CD14-positive monocyte (primary cell): ENCODE measurements at regions not wholly inside any gene's neighbourhood (a gene's known extent, or its start where the extent isn't known, plus 50 kb on each side); places are given as distances from the start of the nearest gene placed in this dataset.

Experiments used
- DNase-seq, 3 donors: peaks; one replicate each; pipeline ENCODE4 v3.0.0-alpha.2; 2011 to 2022
- H2AFZ ChIP-seq: 2 replicates; pipeline ENCODE4 v1.6.0; 2012; ENCODE audit warnings: mild to moderate bottlenecking, low read depth, low read length, inconsistent platforms; ENCODE audit not compliant: insufficient read depth, poor library complexity, severe bottlenecking
- H3K27ac ChIP-seq, 2 donors: 1 replicate in 1 of 2; 2 replicates in 1 of 2; pipeline ENCODE4 v1.5.1; 2012 to 2013; ENCODE audit warnings: low read length in 2 of 2, control low read depth in 1 of 2, inconsistent platforms in 1 of 2, low read depth in 1 of 2, mild to moderate bottlenecking in 1 of 2
- H3K27me3 ChIP-seq, 2 donors: one replicate each; pipeline versions ENCODE4 v1.6.0 to v1.6.1; 2011 to 2013; ENCODE audit warnings: low read length in 2 of 2; ENCODE audit not compliant: control insufficient read depth in 2 of 2, insufficient read depth in 2 of 2
- H3K36me3 ChIP-seq, 2 donors: replicated peaks in 1 of 2; 1 replicate in 1 of 2; 2 replicates in 1 of 2; pipeline versions ENCODE4 v1.5.1 to v1.6.1; 2012 to 2013; ENCODE audit warnings: low read length in 2 of 2, control low read depth in 1 of 2, inconsistent platforms in 1 of 2, mild to moderate bottlenecking in 1 of 2; ENCODE audit not compliant: insufficient read depth in 2 of 2, control insufficient read depth in 1 of 2
- H3K4me1 ChIP-seq, 2 donors: 1 replicate in 1 of 2; 2 replicates in 1 of 2; pipeline versions ENCODE4 v1.5.1 to v1.6.1; 2012 to 2013; ENCODE audit warnings: low read length in 2 of 2, control low read depth in 1 of 2, inconsistent platforms in 1 of 2, mild to moderate bottlenecking in 1 of 2, moderate library complexity in 1 of 2; ENCODE audit not compliant: insufficient read depth in 2 of 2, control insufficient read depth in 1 of 2
- H3K4me2 ChIP-seq: replicated peaks from 2 replicates; pipeline ENCODE3; 2012; ENCODE audit warnings: low read length, moderate library complexity, mild to moderate bottlenecking; ENCODE audit not compliant: poor library complexity, severe bottlenecking; ENCODE audit errors: extremely low read depth
- H3K4me3 ChIP-seq, 3 experiments: fragments of 200-600 bp in 1 of 3; sonication (generic) in 1 of 3; replicated peaks in 1 of 3; 1 replicate in 2 of 3; 2 replicates in 1 of 3; pipeline ENCODE4 v1.5.1; 2011 to 2013; ENCODE audit warnings: low read length in 3 of 3, mild to moderate bottlenecking in 3 of 3, control low read depth in 2 of 3, low read depth in 2 of 3, inconsistent platforms in 1 of 3, moderate library complexity in 1 of 3
- H3K79me2 ChIP-seq: 2 replicates; pipeline ENCODE4 v1.6.0; 2012; ENCODE audit warnings: mild to moderate bottlenecking, control low read depth, inconsistent platforms, low read length, moderate library complexity; ENCODE audit not compliant: insufficient read depth
- H3K9ac ChIP-seq: 2 replicates; pipeline ENCODE4 v1.6.0; 2017; ENCODE audit warnings: low read length, mild to moderate bottlenecking; ENCODE audit not compliant: insufficient read depth, poor library complexity, severe bottlenecking
- H3K9me3 ChIP-seq, 2 donors: replicated peaks in 1 of 2; 1 replicate in 1 of 2; 2 replicates in 1 of 2; pipeline versions ENCODE4 v1.5.1 to v1.6.1; 2012 to 2013; ENCODE audit warnings: low read length in 2 of 2, control low read depth in 1 of 2; ENCODE audit not compliant: control insufficient read depth in 1 of 2, insufficient read depth in 1 of 2
- H4K20me1 ChIP-seq: 2 replicates; pipeline ENCODE4 v1.6.0; 2012; ENCODE audit warnings: mild to moderate bottlenecking, low read length, control low read depth, moderate library complexity; ENCODE audit not compliant: insufficient read depth
- H3K27ac Mint-ChIP-seq, 7 donors: one replicate each; pipeline ENCODE4 v1.8.0; 2020; ENCODE audit warnings: mild to moderate bottlenecking in 7 of 7, mixed read lengths in 7 of 7, moderate library complexity in 6 of 7, inconsistent platforms in 2 of 7
- H3K27me3 Mint-ChIP-seq, 3 donors: one replicate each; pipeline ENCODE4 v1.8.0; 2021 to 2022; ENCODE audit warnings: low read depth in 3 of 3, mild to moderate bottlenecking in 3 of 3, mixed read lengths in 3 of 3, moderate library complexity in 3 of 3, inconsistent platforms in 1 of 3
- H3K36me3 Mint-ChIP-seq, 2 donors: one replicate each; pipeline ENCODE4 v1.8.0; 2020; ENCODE audit warnings: mixed read lengths in 2 of 2, inconsistent platforms in 1 of 2, mild to moderate bottlenecking in 1 of 2
- H3K4me1 Mint-ChIP-seq: one replicate; pipeline ENCODE4 v1.8.0; 2020; ENCODE audit warnings: mild to moderate bottlenecking, mixed read lengths
- H3K4me3 Mint-ChIP-seq, 2 donors: one replicate each; pipeline ENCODE4 v1.8.0; 2020; ENCODE audit warnings: mild to moderate bottlenecking in 2 of 2, mixed read lengths in 2 of 2, moderate library complexity in 1 of 2
- H3K9me3 Mint-ChIP-seq, 7 donors: one replicate each; pipeline ENCODE4 v1.8.0; 2020 to 2022; ENCODE audit warnings: mixed read lengths in 7 of 7, mild to moderate bottlenecking in 6 of 7, moderate library complexity in 6 of 7, inconsistent platforms in 2 of 7
- CTCF ChIP-seq: fragments of 200-600 bp; IDR thresholded peaks from one replicate; pipeline ENCODE4 v1.8.0; 2022; ENCODE audit warnings: antibody characterized with exemption, mild to moderate bottlenecking
- WGBS: methylation state at CpG from one replicate; pipeline ENCODE4 v1.1.5; 2013; ENCODE audit warnings: missing lambda C conversion rate; ENCODE audit not compliant: insufficient coverage; 5-methylcytosine and 5-hydroxymethylcytosine counted together
- intact Hi-C, 2 donors: fragments of 100-400 bp; cut with micrococcal nuclease; formaldehyde crosslinking; loops; one replicate each; pipeline versions ENCODE4 v1.15.0 to v1.15.1; 2023

GRCh38 chrX:40240844-40241243 is 143.1 kb upstream of the BCOR start:
- Mint-ChIP-seq H3K9me3 (peaks cover 0 to 4% (median 2%) of the 10 kb centered on the region in 7 donors), H3K4me1 (peaks cover 20% of the 10 kb centered on the region), H3K4me3 (no peak overlapping the region), H3K27ac (no peak overlapping the region), H3K36me3 (no peaks in the 10 kb centered on the region), H3K27me3 (peaks cover 0 to 13% (median 8%) of the 10 kb centered on the region in 3 donors)
- Histone ChIP-seq H3K4me1 (peaks cover 7 to 10% of the 10 kb centered on the region in 2 donors), H3K4me2 (no peak overlapping the region), H3K4me3 (no peak overlapping the region), H3K36me3 (no peaks in the 10 kb centered on the region), H3K9ac (no peak overlapping the region), H3K9me3 (no peaks in the 10 kb centered on the region), H2AFZ (no peak overlapping the region), H3K79me2 (no peaks in the 10 kb centered on the region), H4K20me1 (no peaks in the 10 kb centered on the region), H3K27me3 (no peaks in the 10 kb centered on the region), H3K27ac (no peak overlapping the region)
- intact Hi-C loops: no loop called here
- TF ChIP-seq CTCF: no peak
- peak in 2 of 3 donors; percentile 1 to 7 for DNase-seq

- H3K4me1 ChIP-seq: peaks cover 7 to 10% of the 10 kb centered on the region in 2 donors
- peak in 2 of 3 donors; percentile 4 to 22 for DNase-seq
- peaks cover 0 to 8% (median 0%) of the 10 kb centered on the region in 7 donors for H3K9me3 Mint-ChIP-seq
- H4K20me1 ChIP-seq: no peaks in the 10 kb centered on the region
- intact Hi-C loops: no loop called here
- no peaks in the 10 kb centered on the region for H3K9me3 ChIP-seq
- H3K4me2 ChIP-seq: no peak overlapping the region
- no peak overlapping the region for H3K27ac ChIP-seq
- peaks cover 0 to 17% (median 8%) of the 10 kb centered on the region in 3 donors for H3K27me3 Mint-ChIP-seq
- no peaks in the 10 kb centered on the region for H3K79me2 ChIP-seq
- peaks cover 12% of the 10 kb centered on the region for H3K4me1 Mint-ChIP-seq
- H3K9ac ChIP-seq: no peak overlapping the region
- TF ChIP-seq CTCF: no peak
- peak overlapping the region in 1 of 7 donors; percentile 1 for H3K27ac Mint-ChIP-seq
- H3K36me3 Mint-ChIP-seq: no peaks in the 10 kb centered on the region
- no peaks in the 10 kb centered on the region for H3K36me3 ChIP-seq
- H3K4me3 Mint-ChIP-seq: peak overlapping the region in 1 of 2 donors; percentile 11
- no peaks in the 10 kb centered on the region for H3K27me3 ChIP-seq
- WGBS: 0% methylated on average over 3 of the region's 14 CpGs
- no peak overlapping the region for H3K4me3 ChIP-seq
- peak overlapping the region; percentile 62 for H2AFZ ChIP-seq
These were observed 140.0 kb upstream of the BCOR start for GRCh38 chrX:40237731-40238178.
